DND-41 (cell line): ENCODE measurements at regions not wholly inside any gene's neighbourhood (a gene's known extent, or its start where the extent isn't known, plus 50 kb on each side); places are given as distances from the start of the nearest gene placed in this dataset.

Experiments used
- ATAC-seq: fragments of 200-7000 bp; cut with Tn5 transposase; 3 replicates; pipeline ENCODE4 v1.9.1; 2021; ENCODE audit warnings: low read depth; ENCODE audit not compliant: insufficient read depth
- DNase-seq: peaks from one replicate; pipeline ENCODE4 v3.0.0-alpha.2; 2020
- H2AFZ ChIP-seq: 2 replicates; pipeline ENCODE4 v1.6.0; 2012; ENCODE audit warnings: low read depth, low read length
- H3K27ac ChIP-seq: 2 replicates; pipeline ENCODE4 v1.5.1; 2012; ENCODE audit warnings: low read length, inconsistent platforms
- H3K27me3 ChIP-seq: fragments of 200-600 bp; sonication (generic); 2 replicates; pipeline ENCODE4 v1.6.0; 2012; ENCODE audit warnings: low read length, mild to moderate bottlenecking, inconsistent platforms; ENCODE audit not compliant: insufficient read depth, poor library complexity
- H3K36me3 ChIP-seq: 2 replicates; pipeline ENCODE4 v1.5.1; 2012; ENCODE audit warnings: low read length, inconsistent platforms; ENCODE audit not compliant: insufficient read depth
- H3K4me1 ChIP-seq: 2 replicates; pipeline ENCODE4 v1.5.1; 2012; ENCODE audit warnings: mild to moderate bottlenecking, low read length; ENCODE audit not compliant: insufficient read depth
- H3K4me2 ChIP-seq: 2 replicates; pipeline ENCODE4 v1.6.0; 2012; ENCODE audit warnings: mild to moderate bottlenecking, moderate library complexity, low read length, inconsistent platforms; ENCODE audit not compliant: insufficient read depth
- H3K4me3 ChIP-seq, 2 experiments: fragments of 200-600 bp in 1 of 2; shearing (Covaris generic) in 1 of 2; 2 replicates each; pipeline ENCODE4 v1.5.1; 2012 to 2016; ENCODE audit warnings: inconsistent platforms in 2 of 2, low read length in 2 of 2, mild to moderate bottlenecking in 2 of 2, low read depth in 1 of 2, moderate library complexity in 1 of 2
- H3K79me2 ChIP-seq: 2 replicates; pipeline ENCODE4 v1.6.0; 2012; ENCODE audit warnings: low read length, inconsistent platforms; ENCODE audit not compliant: insufficient read depth
- H3K9ac ChIP-seq: 2 replicates; pipeline ENCODE4 v1.6.0; 2012; ENCODE audit warnings: low read depth, mild to moderate bottlenecking, inconsistent platforms, low read length, moderate library complexity
- H3K9me3 ChIP-seq: 2 replicates; pipeline ENCODE4 v1.5.1; 2012; ENCODE audit warnings: low read length, moderate library complexity, mild to moderate bottlenecking, inconsistent platforms; ENCODE audit not compliant: insufficient read depth, severe bottlenecking
- H4K20me1 ChIP-seq: 2 replicates; pipeline ENCODE4 v1.6.0; 2012; ENCODE audit warnings: low read length; ENCODE audit not compliant: insufficient read depth
- EZH2 ChIP-seq: IDR thresholded peaks from 3 replicates; pipeline ENCODE4 v1.6.1; 2012; ENCODE audit warnings: borderline replicate concordance, low read depth, mild to moderate bottlenecking, moderate library complexity, low read length, inconsistent platforms; ENCODE audit not compliant: severe bottlenecking
- TF ChIP-seq, protein P1 (sequence below): IDR thresholded peaks from 2 replicates; pipeline ENCODE4 v1.5.1; 2012; ENCODE audit warnings: borderline replicate concordance, low read length, moderate library complexity, mild to moderate bottlenecking; ENCODE audit not compliant: poor library complexity, severe bottlenecking; ENCODE audit errors: extremely low read depth

DNA sequence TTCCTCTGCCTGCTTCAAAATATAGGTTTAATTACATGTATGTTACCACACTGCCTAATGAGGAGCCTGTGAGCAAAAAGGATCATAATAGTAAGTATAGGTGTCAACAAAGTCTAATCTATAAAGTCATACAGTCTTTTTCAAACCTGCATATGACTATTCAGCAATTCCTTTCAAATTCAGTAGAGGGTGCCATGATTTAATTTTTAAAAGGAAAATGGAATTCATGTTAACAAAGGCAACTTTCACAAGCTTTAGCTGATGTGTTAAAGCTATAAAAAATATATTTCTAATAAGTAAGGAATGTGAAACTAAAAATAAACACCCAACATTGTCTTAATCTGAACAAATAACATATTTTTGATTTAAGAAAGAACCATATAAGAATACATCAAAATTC lies 52.1 kb downstream of the MPP7 start:
- Histone ChIP-seq H3K36me3 (no peaks in the 10 kb centered on the region), H3K4me2 (no peak overlapping the region), H2AFZ (no peak overlapping the region), H4K20me1 (no peaks in the 10 kb centered on the region), H3K79me2 (no peaks in the 10 kb centered on the region), H3K27ac (no peak overlapping the region), H3K27me3 (peaks cover 9% of the 10 kb centered on the region), H3K9me3 (no peaks in the 10 kb centered on the region), H3K9ac (no peak overlapping the region), H3K4me1 (no peaks in the 10 kb centered on the region), H3K4me3 (no peak overlapping the region)
- ATAC-seq (no peak), DNase-seq (no peak)
- TF ChIP-seq, protein P1, sequence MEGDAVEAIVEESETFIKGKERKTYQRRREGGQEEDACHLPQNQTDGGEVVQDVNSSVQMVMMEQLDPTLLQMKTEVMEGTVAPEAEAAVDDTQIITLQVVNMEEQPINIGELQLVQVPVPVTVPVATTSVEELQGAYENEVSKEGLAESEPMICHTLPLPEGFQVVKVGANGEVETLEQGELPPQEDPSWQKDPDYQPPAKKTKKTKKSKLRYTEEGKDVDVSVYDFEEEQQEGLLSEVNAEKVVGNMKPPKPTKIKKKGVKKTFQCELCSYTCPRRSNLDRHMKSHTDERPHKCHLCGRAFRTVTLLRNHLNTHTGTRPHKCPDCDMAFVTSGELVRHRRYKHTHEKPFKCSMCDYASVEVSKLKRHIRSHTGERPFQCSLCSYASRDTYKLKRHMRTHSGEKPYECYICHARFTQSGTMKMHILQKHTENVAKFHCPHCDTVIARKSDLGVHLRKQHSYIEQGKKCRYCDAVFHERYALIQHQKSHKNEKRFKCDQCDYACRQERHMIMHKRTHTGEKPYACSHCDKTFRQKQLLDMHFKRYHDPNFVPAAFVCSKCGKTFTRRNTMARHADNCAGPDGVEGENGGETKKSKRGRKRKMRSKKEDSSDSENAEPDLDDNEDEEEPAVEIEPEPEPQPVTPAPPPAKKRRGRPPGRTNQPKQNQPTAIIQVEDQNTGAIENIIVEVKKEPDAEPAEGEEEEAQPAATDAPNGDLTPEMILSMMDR: peak; percentile 62
- TF ChIP-seq EZH2: no peak

DNA sequence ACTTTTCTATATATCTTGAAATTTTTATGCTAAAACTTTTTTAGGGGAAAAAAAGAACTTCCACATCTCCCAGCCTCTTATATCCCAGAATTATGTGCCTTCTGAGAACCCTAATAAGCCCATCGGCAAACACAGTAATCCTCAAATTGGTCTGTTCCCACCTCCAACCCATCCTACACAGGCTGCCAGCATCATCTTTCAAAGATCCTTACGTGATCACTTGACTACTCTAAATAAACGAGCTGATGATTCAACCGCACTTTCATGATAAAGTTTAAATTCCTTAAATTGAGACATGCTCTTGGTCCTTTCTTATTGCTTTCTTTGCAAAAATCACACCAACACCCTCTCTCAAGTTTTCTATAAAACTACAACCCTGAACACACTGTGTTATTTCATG lies 52.5 kb downstream of the MPP7 start:
- Histone ChIP-seq H3K79me2 (no peaks in the 10 kb centered on the region), H3K4me1 (no peaks in the 10 kb centered on the region), H2AFZ (no peak overlapping the region), H3K9ac (no peak overlapping the region), H3K9me3 (no peaks in the 10 kb centered on the region), H3K27me3 (peaks cover 9% of the 10 kb centered on the region), H3K4me2 (no peak overlapping the region), H3K4me3 (no peak overlapping the region), H3K36me3 (no peaks in the 10 kb centered on the region), H3K27ac (no peak overlapping the region), H4K20me1 (no peaks in the 10 kb centered on the region)
- no peak for DNase-seq
- no peak for ATAC-seq
- TF ChIP-seq, protein P1: no peak
- TF ChIP-seq EZH2: no peak

DNA sequence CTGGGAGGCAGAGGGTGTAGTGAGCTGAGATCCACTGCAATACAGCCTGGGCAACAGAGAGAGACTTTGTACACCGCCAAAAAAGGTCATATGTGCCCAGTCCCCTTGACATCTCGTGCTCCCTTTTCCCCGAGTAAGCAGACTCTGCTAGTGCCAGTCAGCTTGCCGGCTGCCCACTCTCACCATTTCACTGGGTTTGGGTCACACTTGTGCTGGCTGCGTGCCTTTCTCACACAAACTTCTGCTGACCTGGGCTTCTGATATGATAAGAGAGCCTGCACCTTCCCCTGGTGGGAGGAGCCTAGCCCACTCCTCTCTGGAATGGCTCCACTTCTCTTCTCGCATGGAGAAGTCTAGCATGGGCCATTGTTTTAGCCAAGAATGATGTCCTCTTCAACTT lies 53.4 kb downstream of the MPP7 start:
- no peak overlapping the region for H3K9ac ChIP-seq
- H3K27me3 ChIP-seq: peaks cover 9% of the 10 kb centered on the region
- DNase-seq: no peak
- H4K20me1 ChIP-seq: no peaks in the 10 kb centered on the region
- H2AFZ ChIP-seq: no peak overlapping the region
- ATAC-seq: no peak
- no peak overlapping the region for H3K4me3 ChIP-seq
- H3K27ac ChIP-seq: no peak overlapping the region
- H3K4me2 ChIP-seq: no peak overlapping the region
- H3K79me2 ChIP-seq: no peaks in the 10 kb centered on the region
- H3K36me3 ChIP-seq: no peaks in the 10 kb centered on the region
- TF ChIP-seq, protein P1: no peak
- no peak for TF ChIP-seq EZH2
- no peaks in the 10 kb centered on the region for H3K9me3 ChIP-seq
- no peaks in the 10 kb centered on the region for H3K4me1 ChIP-seq

DNA sequence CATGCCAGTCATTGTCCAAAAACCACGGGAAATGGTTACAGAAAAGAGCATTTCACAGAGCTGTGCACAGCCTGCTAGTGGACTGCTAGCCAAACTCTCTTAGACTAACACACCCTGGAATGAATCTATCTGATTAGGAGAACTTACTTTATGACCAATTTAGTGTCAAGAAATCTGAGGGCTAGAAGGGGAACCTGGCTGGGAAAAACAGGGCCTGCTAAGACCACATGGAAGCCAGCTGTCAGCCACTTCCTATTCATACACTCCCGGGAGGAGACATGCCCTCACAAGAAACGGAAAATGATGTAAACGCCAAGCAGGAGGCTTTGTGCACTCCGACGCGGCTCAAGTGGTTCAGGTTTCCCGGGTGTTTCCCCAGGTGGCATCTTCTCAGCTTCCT lies 54.8 kb downstream of the MPP7 start:
- TF ChIP-seq, protein P1: no peak
- TF ChIP-seq EZH2: no peak
- no peak overlapping the region for H2AFZ ChIP-seq
- H3K79me2 ChIP-seq: no peaks in the 10 kb centered on the region
- H3K27ac ChIP-seq: no peak overlapping the region
- H4K20me1 ChIP-seq: no peaks in the 10 kb centered on the region
- ATAC-seq (no peak), DNase-seq (no peak)
- H3K4me1 ChIP-seq: no peaks in the 10 kb centered on the region
- H3K4me2 ChIP-seq: no peak overlapping the region
- no peaks in the 10 kb centered on the region for H3K9me3 ChIP-seq
- no peak overlapping the region for H3K9ac ChIP-seq
- H3K27me3 ChIP-seq: peaks cover 9% of the 10 kb centered on the region
- H3K4me3 ChIP-seq: no peak overlapping the region
- H3K36me3 ChIP-seq: no peaks in the 10 kb centered on the region
